22Rv1 (cell line): ENCODE measurements at regions not wholly inside any gene's neighbourhood (a gene's known extent, or its start where the extent isn't known, plus 50 kb on each side); places are given as distances from the start of the nearest gene placed in this dataset.

Experiments used
- H3K27ac ChIP-seq: fragments of 450-650 bp; 2 replicates; pipeline ENCODE4 v1.5.1; 2017
- ZFX ChIP-seq: fragments of 450-650 bp; IDR thresholded peaks from 2 replicates; pipeline ENCODE4 v1.6.1; 2017; ENCODE audit warnings: antibody characterized with exemption, borderline replicate concordance
- TF ChIP-seq, protein P1 (sequence below): fragments of 450-650 bp; IDR thresholded peaks from 2 replicates; pipeline ENCODE4 v1.5.1; 2017; ENCODE audit warnings: mild to moderate bottlenecking

DNA sequence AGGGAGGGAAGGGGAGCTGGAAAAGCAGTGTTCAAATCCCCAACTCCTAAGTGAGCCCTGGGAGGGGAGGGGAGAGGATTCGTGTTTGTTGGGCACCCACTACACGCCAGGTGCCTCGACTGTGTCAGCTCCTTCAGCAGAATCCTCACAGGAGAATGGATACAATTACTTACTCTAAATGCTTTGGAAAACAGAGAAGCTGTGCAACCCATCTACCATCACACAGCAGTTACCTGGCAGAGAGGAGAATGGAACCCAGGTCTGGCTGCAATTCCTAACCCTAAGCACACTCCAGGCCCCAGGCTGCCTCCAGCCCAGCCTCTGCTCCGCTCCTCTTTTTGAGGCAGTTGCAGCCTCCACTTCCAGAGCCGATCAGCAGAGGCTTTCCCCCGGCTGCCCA lies 86.4 kb upstream of the PTPN1 start:
- peak overlapping the region; percentile 86 for H3K27ac ChIP-seq
- TF ChIP-seq ZFX, result no peak
- TF ChIP-seq, protein P1, sequence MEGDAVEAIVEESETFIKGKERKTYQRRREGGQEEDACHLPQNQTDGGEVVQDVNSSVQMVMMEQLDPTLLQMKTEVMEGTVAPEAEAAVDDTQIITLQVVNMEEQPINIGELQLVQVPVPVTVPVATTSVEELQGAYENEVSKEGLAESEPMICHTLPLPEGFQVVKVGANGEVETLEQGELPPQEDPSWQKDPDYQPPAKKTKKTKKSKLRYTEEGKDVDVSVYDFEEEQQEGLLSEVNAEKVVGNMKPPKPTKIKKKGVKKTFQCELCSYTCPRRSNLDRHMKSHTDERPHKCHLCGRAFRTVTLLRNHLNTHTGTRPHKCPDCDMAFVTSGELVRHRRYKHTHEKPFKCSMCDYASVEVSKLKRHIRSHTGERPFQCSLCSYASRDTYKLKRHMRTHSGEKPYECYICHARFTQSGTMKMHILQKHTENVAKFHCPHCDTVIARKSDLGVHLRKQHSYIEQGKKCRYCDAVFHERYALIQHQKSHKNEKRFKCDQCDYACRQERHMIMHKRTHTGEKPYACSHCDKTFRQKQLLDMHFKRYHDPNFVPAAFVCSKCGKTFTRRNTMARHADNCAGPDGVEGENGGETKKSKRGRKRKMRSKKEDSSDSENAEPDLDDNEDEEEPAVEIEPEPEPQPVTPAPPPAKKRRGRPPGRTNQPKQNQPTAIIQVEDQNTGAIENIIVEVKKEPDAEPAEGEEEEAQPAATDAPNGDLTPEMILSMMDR, result no peak

DNA sequence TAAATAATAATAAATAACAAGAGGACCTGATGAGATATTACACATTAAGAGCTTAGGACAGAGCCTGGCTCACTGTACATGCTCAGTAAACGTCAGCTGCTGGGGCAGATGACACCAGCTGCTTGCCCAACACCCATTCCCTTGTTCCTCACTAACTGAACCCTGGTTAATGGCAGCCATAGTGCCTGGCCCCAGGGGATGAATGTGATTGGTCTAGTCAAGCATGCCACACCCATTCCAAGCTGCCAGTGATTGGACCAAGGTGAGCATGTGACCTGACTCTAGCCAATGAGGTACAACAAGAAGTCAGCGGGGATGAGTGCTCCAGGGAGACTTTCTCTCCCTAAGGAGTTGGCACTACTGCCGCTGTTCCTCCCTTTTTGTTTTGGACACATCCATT lies 85.1 kb upstream of the PTPN1 start:
- TF ChIP-seq ZFX, result no peak
- TF ChIP-seq, protein P1, result no peak
- no peak overlapping the region for H3K27ac ChIP-seq

DNA sequence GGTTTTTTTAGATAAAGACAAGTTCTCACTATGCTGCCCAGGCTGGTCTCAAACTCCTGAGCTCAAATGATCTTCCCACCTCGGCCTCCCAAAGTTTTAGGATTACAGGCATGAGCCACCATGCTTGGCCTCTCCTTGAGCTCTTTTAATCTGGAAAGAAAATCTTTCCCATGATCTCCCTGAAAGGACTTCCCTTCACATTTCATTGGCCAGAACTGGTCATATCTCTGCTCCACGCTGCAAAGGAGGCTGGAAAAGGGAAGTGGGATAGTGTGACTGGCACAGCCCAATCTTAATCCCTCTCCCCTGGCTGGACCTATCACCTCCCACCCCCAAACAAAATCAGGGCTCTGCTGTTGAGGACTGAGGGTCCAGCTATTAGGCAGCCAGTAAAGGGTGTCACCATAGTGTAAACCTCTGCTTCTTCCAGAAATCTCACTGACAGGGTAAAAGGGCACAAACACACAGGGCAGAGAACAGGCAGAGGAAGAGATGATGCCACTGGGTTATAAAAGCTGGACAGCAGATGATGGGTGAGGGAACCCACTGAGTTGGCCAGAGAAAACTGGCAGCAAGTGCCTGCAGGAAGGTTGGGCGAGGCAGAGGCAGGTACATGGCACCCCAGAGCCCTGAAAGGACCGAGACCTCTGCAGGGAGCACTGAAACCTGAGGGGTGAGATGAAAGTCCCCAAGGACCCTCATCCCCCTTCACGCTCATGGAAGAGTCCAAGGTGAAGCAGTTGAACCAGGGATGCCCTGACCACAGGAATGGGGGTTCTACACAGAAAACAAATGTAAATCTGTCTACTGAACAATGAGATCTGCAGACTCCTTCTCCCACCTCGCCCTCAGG lies 83.1 kb upstream of the PTPN1 start:
- TF ChIP-seq, protein P1, result no peak
- no peak for TF ChIP-seq ZFX
- H3K27ac ChIP-seq, result no peak overlapping the region

DNA sequence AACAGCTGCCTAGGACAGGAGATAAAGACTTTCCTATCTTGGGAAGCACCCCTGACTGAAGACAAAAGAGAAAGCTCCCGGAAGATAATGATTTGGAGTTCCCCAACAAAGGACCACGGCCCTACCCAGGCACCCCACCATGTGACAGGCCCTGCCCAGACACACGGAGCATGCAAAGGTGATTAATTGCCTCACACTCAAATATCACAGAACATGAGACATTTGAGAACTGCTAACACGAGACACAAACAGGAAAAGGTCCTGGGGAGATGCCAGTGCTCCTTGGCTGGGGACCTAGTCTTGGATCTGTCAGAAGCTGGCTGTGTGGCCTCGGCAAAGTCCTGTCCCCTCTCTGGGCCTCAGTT lies 82.5 kb upstream of the PTPN1 start:
- no peak overlapping the region for H3K27ac ChIP-seq
- TF ChIP-seq ZFX, result no peak
- TF ChIP-seq, protein P1, result no peak

DNA sequence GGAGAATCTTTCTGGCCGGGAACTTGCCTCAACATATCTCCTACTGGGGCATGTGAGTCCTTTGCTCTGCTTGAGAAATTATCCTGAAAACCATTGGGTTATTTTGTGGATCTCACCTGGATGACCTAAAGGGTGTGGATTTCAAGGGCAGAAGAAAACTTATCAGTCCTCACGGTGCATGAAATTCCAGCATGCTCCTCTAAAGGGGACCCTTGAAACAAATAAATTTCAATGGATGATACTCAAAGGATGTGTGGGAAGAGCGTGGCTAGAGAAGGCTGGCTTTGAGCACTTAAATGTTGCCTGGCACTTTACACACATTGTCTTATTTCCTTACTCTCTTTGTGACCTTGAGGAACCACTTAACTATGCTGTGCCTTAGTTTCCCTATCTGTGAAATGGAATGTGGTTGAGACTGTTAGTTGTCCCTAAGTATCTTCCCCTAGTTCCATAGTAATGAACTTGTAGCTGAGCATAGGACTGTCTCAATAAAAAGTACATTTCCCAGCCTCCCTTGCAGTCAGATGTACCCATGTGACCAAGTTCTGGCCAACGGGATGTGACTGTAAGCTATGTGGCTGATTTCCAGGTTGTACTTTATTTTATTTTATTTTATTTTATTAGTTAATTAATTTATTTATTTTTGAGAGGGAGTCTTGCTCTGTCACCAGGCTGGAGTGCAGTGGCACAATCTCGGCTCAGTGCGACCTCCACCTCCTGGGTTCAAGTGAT lies 81.9 kb upstream of the PTPN1 start:
- TF ChIP-seq ZFX, result no peak
- TF ChIP-seq, protein P1, result no peak
- no peak overlapping the region for H3K27ac ChIP-seq

DNA sequence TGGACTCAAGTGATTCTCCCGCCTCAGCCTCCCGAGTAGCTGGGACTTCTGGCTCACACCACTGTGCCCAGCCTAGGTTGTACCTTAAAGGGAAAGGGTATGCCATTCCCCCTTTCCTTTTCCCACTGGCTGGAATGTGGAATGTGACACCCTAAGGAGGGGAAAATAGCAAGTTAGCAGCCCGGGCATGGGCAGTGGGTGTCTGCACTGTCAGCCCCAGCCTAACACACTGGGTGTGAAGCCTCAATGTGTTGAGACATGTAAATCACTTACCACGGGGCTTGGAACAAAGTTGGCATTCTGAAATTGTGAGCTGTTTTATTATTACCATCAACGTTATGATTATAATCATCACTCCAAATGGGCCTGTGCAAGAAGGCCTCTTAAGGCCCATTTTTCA lies 80.8 kb upstream of the PTPN1 start:
- TF ChIP-seq, protein P1, result no peak
- TF ChIP-seq ZFX, result no peak
- H3K27ac ChIP-seq, result no peak overlapping the region

DNA sequence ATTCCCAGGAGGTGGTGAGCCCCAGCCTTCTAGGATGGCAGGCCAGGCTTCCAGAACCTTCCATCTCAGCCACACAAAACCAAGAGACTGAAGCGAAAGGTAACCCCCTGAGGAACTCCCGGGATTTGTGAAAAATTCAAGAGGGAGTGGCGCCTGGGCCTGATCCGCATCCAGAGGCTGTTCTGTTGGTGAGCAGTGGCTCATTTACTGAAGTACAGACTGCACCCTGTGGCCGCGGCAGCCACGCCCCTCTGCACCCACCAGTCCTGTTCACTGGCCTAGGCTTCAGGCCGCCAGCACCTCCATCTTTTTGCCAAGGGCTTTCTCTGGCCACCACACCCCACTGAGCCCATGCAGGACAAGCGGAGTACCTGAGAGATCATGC lies 79.1 kb upstream of the PTPN1 start:
- H3K27ac ChIP-seq, result no peak overlapping the region
- no peak for TF ChIP-seq ZFX
- TF ChIP-seq, protein P1, result no peak
